CD1c-positive myeloid dendritic cell (primary cell): ENCODE measurements at regions not wholly inside any gene's neighbourhood (a gene's known extent, or its start where the extent isn't known, plus 50 kb on each side); places are given as distances from the start of the nearest gene placed in this dataset.

Experiments
- DNase-seq: peaks from one replicate; pipeline ENCODE4 v3.0.0-alpha.2; 2016; ENCODE audit errors: extremely low spot score

DNA sequence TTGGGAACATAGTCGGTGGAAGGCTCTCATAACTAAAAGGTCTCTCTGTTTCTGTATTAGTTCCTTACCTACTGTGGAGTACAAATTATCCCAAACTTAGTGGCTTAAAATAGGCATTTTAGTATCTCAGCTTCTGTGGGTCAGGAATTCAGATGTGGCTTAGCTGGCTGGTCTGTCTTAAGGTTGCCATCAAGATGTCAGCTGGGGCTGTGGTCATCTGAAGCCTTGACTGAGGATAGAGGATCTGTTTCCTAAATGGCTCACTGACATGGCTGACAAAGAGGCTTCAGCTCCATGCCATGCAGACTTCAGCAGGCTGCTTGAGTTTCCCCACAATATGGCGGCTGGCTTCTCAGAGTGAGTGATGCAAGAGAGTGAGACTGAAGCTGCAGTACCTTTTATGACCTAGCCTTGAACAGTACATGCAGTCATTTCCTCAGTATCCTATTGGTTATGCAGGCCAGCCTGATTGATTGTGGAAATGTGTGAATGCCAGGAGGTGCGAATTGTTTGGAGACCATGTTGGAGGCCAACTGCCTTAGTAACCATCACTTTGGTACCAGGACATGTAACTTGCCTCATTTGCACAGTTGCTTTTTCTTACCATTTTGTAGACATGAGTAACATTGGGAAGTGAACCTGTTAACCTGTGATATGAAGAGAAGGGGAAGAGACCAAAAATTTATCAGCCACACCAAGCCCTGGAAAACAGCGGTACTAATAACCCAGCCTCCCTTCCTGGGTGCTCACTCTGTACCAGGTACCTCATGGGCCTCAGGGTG lies 152.8 kb upstream of the IER5L start:
- no peak for DNase-seq

DNA sequence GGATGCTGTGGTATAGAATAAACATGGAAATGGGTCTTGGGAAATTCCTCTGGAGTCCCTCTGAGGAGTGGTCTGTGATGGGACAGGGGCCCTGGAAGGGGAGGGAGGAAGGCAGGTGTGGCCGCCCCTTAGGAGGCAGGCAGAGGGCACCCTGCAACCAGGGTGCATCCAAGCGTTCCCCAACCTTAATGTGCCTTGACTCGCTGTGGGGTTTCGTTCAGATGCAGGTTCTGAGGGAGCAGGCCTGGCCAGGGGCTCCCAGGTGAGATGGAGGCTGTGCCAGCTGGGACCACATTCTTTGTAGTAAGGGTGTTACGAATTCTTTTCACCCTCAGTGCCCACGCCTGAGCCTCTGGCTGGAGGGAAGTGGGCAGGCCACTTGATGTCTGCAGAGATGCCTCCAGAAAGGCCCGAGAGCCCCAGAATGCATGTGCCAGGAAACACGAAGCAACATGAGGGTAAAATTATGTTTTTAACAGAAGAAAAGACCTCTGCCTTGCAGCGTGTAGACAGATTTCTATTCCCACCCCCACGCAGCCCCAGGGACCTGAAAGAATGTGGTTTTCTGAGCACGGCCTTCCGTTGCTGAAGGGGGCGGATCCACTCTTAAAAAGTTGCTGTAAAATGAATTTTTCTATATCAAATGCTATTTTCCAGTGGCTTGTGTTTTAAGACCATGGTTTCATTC lies 150.4 kb upstream of the IER5L start:
- DNase-seq = no peak

DNA sequence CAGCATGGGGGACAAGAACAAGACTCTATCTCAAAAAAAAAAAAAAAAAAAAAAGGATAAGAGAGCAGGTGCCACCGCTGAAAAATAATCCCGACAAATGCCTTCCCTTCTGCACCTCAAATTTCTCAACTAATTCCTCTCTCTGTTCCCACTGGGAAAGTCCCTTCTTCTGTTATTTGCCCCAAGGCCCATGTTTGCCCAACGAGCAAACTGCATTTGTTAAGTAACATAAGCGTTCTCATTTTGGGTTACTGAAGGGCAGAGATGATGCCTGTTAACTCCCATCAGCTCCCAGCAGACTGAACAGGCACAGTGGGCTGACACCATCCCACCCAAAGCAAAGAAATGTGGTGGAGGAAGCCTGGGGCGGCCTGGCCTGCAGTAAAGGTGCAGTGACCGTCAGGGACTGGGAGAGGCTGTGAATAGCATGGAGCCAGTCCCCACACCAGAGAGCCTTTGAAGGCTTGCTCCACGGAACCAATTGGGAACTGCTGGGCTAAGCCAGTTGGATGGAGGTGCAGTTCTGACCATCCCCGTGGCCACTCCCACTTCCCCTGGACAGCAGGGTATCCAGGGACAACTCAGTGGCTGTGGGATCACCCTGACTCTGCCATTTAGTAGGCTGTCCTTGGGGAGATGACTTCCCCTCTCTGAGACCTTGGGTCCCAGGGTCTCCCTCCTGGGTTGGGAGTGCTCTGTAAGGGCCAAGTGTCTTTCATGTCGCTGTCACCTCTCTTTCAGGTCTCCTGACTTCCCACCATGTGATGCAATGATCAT lies 149.7 kb upstream of the IER5L start:
- peak; percentile 36 for DNase-seq

DNA sequence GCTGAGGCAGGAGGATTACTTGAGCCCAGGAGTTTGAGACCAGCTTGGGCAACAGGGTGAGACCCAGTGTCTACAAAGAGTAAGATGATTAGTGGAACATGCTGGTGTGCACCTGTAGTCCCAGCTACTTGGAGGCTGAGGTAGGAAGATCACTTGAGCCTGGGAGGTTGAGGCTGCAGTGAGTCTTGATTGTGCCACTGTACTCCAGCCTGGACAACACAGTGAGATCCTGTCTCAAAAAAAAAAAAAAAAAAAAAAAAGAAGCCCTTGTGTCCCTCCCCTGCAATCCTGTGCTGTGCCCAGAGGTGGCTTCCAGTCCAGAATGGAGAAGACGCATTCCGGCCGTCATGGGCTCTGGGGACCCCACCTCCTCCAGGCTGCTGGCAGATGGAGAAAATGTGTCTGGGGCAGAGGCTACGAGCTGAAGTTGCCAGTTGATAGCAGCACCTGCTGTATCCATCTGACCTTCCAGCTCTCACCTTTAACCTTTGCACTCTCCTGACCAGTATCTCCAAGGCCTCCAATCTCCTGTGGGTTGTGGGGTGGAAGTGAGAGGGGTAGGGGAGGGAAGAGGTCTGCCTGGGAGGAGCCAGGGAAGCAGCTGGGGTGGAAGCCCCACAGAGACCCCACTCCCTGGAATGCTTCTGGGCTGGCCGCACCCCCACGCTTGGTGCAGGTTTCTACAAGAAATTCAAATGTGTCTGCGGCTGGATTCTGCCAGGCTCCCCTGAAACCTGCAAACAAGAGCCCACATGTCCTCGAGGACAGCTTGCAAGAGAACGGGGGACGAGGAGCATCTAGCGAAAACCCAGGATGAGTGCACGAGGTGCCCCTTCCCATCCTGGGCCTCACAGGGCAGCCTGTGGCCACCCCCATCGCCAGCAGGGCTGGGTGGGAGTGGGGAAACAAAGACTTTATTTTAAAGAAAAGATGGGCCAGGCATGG lies 148.3 kb upstream of the IER5L start:
- no peak for DNase-seq

DNA sequence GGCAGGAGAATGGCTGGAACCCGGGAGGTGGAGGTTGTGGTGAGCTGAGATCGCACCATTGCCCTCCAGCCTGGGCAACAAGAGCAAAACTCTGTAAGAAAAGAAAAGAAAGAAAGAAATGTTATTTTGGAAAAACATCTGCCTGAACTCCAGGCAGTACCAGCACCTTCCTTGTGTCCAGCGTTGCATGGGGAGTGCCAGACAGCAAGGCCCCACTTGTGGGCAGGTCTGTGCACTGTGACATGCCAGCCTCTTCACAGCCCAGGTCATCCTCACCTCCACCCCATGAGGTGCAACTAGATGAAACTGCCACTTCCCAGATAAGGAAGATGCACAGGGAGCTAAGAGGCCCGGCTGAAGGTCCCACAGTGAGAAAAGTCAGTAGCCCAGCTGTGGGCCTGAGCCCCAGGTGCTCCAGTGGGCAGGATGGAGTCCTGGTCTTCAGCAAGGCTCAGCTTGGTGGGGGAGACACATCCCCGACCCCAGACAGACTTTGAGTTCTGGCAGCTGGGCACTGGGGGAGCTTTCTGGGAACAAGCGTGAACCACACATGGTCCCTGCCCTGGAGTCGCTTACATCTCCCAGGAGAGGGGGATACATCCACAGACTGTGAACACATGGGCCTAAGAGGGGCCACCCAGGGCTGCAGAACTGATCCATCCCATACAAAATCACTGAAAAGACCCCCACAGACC lies 146.9 kb upstream of the IER5L start:
- no peak for DNase-seq

DNA sequence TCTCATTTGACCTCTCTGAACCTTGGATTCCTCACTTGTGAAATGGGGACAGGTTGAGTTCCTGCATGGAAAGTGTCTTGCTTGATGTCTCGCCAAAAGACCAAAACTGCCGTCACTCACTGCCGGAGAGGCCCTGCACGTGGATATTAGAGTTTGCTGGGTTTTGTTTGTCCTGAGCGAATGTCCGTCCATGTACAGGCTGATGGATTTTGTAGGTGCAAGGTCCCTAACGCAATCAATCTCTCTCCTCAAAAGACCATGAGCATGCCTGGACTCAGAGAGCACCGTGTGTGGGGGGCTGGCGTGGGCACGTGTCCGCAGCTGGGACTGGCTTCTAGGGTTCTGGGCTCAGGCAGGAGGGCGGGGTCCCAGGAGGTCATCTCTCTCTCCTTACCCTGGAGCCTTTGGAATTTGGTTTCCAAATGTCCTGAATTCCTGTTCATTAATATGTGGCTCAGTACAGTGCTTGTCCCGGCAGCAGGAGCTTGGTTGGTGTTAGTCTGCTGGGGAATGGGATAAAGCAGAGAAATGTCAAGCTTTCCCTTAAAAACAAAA lies 146.0 kb upstream of the IER5L start:
- DNase-seq = no peak

DNA sequence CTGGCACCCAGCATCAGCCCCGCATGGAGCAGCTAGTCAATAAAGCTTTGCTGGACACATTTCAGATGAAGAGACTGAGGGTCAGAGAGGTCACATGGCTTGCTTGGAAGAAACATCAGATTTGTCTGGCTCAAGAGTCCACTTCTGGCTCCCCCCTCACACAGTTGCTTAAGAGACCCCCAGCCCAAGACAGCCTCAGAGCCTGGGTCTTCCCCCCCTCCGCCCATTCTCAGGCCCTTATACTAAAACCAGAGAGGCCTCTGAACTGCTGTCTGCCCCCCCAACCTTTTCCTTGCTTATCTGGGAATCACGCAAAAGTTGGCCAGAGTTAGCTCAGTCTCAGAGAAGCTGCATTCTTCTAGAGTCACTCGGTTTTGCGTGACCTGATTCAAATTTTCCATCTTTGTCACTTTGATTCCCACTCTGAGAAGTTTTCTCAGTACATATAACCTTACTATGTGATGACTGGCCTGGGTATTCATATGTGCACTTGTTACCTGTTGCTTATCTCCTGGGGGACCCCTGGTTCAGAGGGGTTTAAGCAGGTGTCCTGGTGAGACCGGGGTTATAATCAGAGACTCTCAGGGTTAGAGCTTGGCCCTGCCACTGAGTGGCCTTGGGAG lies 145.4 kb upstream of the IER5L start:
- DNase-seq = no peak

DNA sequence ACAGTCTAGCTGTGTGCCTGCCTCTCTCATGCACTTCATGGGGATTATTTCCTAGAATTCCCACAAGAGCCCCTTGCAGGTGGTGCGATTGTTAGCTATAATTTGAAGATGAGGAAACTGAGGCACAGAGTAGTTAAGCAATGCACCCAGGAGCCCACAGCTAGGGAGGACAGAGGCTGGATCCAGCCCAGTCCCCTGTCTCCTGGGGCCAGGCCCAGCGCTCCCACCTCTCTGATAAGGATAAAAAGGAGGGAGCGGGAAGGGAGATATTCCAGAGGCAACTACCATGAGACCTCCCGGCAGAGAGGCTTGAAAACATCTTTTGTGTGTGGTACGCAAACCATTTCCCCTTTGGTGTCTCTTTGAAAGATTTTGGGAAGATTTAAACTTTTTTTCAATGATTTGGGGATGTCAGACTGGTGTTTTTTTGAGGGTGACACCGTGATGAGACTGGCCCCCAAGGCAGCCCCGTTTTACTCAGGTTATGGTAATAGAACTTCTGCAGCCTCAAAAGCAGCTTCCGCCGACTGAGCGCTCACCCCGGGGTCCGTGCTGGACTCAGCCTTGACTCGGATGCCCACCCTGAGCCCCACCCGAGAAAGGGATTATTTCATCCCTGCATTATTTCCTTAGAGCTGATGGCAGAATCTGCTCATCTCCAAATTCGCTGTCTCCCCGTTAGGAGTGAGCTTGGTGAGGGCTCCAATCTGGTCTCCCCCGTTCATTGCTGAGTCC lies 144.7 kb upstream of the IER5L start:
- DNase-seq = no peak

DNA sequence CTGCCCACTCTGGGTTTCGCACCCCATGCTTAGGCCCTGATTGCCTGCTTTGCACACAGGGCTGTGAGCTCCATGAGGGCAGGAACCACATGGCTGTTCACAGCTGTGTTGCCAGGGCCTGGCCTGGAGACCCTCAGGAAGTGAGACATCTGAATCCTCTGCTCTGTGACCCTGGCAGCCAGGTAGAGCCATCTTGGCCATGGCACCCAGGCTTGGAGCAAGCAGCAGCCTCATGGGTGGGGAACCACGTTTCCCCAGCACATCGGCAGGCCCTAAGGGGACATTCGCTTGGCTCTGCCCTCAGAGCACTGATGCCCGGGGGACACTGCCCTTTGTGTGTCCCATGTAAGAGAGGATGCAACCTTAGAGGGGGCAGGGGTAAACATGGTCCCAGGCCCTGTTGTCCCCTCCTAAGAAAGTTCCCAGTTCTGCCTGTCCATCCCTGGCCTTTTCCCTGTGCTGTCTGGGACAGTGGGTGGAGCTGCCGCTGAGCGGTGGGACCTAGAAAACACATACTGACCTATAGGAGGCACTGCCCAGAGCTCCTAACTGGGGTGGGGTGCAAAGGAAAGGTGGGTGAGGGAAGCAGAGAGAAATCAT lies 144.1 kb upstream of the IER5L start:
- no peak for DNase-seq

DNA sequence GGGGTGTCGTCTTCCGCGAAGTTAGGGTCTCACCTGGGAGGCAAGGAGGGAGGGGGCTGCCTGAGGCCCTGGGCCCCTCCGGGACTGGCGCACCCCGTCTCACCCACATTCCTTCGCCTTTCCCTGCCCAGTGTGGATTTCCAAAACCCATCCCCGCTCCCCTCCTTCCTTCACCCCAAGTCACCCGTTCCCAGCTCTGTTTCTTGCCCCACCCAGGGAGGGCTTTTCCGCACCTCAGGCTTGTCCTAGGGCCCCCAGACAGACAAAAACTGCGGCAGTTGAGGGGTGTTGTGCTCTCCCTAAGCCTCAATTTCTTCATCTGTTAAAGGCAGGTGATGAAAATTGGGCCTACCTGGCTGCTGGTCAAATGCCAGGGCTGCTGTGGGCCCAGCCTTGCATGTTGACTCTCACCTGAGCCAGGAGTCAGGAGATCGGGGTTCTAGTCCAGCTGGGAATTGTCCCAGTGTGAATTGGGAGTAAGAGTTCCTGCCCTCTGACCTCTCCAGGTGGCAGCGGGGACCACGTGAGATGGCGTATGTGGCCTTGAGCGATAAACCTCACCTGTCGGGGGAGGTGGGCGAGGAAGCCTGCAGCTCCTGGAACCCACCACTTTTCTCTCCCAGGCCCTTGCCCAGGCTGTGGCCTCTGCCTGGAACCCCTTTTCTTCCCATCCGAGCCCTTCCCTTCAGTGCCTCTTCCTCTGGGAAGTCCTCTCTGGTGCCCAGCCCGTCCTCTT lies 143.4 kb upstream of the IER5L start:
- DNase-seq = no peak

DNA sequence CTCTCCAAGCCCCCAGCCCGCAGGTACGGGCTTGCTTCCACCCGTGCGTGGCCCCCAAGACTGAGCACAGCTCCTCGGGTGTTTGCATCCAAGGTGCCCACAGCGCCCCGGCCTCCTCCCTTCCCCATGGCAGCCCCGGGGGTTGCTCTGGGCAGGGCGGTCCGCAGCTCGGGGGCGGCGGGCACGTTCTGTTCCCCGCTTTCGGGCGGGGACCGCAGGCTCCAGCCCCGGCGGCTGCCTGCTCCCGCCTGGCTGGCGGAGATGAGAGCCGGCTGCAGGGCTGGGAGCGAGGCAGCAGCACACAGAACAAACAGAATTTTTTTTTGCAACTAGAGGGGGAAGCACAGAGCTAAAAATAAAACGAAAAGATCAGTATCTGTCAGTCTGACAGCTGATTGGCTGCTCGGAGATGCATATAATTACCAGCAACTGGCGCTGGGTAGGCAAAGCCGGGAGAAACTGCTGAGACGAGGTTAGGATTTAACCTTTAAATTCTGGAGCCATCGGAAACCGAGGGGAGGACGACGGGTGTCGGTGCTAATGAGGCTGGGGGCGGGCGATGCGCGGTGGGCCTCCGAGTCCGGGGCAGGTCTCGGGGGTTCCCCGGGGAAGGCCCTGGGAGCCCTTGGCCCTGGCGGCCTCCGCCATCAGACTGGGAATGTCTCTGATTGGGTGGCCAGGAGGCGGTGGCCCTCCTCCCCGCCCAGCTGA lies 142.7 kb upstream of the IER5L start:
- peak; percentile 80 for DNase-seq

DNA sequence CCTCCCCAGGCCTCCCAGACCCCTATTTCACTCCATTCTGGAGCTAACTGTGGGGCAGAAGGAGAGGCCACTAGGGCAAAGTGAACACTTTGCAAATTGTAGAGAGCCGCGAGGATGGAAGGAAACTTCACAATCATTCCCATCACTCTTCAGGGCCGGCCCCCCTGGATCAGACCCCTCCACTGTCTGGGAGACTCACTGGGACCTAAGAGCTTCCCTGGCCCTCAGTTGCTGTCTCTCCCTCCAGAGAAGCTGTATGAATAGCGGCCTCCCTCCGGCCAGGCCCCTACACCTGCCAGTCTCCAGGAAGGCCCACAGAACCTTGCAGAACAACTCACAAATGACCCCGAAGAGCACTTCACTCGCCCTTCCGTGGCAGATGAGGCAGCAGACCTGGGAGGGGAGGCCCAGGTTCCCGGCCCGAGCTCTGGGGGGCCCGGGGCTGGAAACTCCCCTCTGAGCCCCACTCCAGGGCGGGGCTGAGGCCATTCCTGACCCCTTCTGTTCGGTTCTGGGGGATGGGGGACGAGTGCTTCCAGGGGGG lies 141.9 kb upstream of the IER5L start:
- no peak for DNase-seq

DNA sequence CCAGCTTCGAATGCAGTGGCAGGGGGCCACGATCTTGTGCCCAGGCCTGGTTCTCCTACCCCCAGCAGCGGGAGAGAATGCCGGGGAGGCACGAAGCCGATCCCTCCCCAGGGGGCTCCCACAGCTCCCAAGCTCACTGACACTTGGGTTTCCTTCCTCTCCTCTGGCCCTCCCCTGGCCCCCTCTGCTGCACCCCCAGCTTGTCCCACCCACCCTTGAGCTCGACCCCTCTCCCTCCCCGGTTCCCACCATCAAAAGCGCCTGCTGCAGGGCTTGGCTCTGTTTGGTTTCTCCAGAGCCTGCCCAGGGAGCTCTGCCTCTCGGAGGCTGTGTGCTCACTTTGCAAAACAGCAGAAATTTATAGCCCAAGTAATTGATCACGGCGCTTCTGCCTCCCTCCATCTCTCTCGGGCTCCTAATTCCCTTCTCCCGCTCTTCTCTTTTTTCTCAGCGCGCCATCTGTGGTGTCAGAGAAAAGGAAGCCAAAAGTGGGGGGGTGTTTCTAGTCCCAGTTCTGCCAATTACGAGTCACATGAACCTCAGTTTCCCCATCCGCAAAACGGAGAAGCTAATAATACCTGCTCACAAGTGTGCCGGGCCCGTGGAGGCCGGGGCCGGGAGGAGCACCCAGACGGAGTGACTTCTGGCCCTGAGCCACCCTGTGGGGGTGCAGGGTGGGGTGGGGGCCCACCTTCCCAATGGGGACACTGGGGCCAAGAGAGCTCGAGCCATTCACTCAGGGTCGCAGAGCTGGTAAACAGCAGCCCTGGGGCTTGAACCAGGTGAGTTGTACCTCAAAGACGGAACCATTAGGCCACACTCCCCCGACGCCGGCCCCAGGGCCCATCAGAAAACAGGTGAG lies 141.2 kb upstream of the IER5L start:
- DNase-seq = no peak

DNA sequence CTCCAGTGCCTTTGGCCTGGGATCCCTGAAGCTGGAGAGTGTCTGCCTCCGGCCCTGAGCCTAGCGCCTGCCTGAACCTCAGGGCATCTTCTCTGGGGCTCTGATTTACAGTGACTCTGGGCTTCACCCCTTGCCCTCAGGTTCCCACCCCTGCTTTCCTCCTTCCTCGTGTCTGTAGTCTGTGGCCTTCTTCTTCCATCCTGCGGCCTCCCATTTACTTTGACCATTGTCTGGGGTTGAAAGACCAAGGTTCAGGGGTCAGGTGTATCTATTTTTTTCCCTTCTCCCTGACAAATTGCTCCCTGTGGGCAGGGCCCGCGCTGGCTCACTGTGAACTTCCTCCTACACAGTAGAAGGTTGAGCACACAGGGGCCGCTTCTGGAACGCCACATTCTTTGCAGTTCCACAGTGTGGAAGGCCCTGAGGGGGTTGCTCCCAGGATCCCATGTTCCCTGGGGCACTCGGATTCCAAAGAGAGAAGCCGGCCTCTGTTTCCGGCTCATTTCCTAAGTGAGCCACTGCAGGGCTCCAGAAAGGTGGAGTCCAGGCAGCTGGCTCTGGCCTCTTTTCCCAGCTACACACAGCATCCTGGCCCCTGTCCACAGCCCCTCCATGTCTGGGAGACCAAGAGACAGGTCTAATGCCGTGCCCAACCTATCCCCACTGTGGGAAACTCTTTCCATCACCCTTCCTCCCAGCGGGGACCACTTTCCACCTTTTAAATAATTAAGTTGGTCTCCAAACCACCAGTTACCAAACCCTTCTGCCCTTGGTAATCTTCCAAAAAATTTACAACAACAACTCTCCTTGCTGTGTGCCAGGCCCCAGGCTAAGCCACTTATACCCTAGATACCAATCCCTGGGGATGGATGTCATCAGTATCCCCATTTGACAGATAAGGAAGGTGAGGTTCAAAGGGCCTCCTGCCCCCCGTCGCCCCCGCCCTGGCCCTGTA lies 140.3 kb upstream of the IER5L start:
- DNase-seq = no peak
